HG03342 (cell line): ENCODE measurements at regions not wholly inside any gene's neighbourhood (a gene's known extent, or its start where the extent isn't known, plus 50 kb on each side); places are given as distances from the start of the nearest gene placed in this dataset.
"Not testable (repeated sequence)": the region's sequence is repeated elsewhere in the genome, so short reads cannot be mapped to it uniquely, and the experiment has no call there.

Source experiments
- ATAC-seq: cut with Tn5 transposase; IDR thresholded peaks from one replicate; pipeline ENCODE4 v1.9.1; 2021; ENCODE audit warnings: mild to moderate bottlenecking, moderate library complexity; ENCODE audit not compliant: unreplicated experiment

DNA sequence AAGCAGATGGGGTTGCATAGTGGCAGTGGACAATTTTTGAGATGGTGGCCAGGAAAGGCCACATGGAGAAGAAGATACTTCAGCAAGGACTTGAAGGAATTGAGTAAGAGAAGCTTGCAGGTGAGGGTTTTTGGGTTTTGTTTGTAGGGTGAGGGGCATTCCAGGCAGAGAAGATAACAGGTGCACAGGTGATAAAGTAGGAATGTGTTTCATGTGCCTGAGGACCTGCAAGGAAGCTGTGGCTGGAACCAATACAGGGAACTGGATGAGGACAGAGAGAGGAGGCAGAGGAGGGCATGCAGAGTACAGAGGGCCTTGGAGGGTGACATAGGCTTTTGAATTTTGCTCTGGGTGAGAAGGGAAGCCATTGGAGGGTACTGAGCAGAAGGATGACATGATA is 314.5 kb downstream of the KLF12 start:
- no peak for ATAC-seq

DNA sequence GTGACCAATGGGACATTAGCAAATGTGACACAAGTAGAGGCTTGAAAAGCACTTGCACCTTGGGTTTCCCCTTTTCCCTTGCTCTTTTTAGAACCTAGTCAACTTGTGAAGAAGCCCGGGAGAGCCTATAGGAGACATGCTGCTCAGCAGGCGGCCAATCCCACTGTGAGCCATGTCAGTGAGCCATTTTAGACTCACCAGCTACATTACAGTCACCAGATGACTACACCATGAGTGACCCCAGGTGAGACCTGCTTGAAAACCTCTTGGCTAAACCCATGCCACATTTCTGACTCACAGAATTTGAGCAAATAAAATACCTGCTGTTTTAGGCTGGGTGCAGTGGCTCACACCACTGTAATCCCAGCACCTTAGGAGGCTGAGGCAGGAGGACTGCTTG is 317.5 kb downstream of the KLF12 start:
- no peak for ATAC-seq

DNA sequence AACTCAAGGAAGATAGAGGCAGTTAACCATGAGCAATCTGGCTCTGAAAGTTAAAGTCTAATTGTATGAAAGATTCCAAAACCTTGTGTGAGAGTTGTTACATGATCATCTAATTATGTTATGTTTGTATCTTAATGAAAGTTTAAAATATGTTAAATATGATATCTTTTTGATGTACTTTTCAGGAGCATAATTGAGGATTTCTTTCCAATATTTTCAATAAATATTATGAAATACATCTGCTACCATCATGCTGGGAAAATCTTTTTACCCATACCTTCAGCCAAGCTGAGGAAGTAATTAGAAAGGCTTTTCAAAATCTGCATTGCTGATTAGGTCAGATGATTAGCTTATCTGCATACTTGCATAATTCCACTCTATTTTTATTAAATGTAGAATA is 318.4 kb downstream of the KLF12 start:
- ATAC-seq: no peak

DNA sequence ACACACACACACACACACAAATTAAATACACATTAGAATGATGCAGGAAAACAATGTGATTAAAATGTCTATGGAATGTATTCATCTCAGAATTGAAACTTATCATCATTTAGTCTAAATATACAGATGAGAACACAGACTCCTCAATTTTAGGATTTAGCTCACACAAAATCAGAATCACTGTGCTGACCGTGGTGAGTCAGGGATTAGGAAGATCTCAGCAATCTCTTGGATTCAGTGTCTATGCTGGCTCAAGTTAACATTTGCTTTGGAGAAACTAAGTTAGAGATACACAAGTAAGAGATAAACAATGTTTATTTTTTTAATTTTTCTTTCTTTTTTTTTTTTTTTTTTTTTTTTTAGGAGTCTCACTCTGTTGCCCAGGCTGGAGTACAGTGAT is 323.6 kb downstream of the KLF12 start:
- ATAC-seq: no peak

DNA sequence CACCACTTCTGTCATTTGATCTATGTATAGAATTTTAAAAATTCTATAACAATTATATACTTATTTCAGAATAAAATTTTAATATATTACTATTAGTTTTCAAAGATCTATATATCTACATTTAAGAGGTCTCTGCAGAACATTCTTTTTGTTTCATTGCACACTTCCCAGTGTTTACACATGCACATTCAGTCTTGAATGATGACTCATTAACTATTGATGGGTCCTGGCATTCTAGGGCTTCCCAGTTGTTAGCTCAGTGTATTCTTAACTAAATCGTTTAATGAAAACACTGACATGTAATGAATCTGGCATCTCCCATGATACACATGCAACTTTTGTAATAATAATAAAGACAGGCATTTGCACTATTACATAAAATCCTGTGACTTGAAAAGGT is 324.6 kb downstream of the KLF12 start:
- no peak for ATAC-seq

DNA sequence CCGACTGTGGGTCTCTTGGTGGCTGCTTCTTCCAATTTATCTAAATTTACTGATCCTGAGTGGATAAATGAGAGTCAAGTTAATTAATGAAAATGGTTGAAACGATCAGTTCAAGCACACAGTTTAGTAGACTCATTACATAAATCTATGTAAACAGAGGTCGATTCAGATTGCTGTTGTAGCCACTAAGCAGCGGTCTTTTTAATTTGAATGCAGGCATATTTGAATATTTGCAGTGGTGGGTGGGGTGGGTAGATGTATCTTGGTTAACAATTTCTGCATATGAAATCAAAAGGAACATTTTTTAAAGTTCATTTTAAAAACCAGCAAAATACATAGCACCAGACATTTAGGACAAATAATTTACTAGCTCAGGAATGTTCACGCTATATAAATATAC is 325.9 kb downstream of the KLF12 start:
- no peak for ATAC-seq

DNA sequence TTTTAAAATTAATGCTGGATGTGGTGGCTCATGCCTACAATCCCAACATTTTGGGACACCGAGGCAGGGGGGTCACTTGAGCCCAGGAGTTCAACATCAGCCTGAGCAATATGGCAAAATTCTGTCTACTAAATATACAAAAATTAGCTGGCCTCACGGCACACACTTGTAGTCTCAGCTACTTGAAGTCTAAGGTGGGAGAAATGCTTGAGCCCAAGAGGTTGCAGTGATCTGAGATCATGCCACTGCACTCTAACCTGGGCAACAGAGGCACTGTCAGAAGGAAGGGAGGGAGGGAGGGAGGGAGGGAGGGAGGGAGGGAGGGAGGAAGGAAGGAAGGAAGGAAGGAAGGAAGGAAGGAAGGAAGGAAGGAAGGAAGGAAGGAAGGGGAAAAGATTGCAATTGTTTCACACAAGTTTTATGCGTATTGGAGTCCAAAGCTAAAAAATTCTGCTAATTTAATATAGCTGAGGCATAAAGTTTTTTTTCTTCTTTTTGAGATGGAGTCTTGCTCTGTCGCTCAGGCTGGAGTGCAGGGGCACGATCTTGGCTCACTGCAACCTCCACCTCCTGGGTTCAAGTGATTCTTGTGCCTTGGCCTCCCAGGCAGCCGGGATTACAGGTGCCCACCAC is 328.8 kb downstream of the KLF12 start:
- not testable (repeated sequence) for ATAC-seq

DNA sequence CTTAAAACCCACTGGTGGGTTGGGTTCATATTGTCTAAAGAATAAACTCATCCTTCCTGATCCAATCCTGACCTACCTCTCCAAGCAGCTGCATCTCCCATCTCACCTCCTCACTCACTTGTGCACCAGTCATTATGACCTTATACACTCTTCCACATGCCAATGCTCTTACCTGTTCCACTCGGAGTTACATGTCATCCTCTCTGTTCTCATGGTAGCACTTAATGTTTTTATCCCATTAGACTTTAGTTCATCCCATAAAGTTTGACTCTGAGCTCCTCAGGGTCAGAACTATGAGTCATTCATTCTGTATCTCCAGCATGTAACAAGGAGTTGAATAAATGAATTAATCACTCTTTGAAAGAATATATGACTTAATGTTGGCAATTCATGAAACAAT is 330.2 kb downstream of the KLF12 start:
- no peak for ATAC-seq

DNA sequence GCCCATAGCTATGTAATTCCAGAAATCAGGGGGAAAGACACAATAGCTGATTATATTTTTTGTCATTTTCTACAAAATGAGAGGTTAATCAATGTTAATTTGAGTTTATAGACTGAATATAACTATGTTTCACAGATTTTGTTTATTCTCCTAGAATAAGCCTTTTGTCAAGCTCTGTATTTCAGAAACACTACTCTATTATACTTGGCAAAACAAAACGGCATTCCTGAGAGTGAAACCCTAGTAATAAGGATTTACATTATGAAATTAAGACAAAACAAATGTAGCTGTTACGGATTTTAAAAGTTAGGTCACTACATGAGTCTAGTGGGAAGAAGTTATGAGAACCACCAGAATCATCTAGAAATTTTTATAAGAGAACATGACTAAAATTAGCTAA is 334.2 kb downstream of the KLF12 start:
- no peak for ATAC-seq

DNA sequence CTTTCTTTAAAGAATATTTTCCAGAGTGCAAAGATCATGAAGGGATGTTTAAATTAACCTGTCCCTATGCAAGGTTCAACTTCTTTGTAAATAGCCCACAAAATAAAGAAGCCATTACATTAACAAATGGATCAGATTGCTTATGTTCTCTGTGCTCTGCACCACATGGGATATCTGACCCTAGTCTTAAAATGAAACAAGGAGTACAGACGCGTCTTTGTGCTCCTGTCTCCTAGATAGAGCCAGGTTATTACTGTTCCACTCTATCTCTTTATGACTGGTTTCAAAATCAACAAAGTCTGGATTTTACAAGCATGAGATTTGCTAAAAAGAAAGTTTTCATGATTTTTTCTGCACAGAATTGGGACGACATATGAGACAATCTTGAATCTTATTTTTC is 339.4 kb downstream of the KLF12 start:
- ATAC-seq: no peak

DNA sequence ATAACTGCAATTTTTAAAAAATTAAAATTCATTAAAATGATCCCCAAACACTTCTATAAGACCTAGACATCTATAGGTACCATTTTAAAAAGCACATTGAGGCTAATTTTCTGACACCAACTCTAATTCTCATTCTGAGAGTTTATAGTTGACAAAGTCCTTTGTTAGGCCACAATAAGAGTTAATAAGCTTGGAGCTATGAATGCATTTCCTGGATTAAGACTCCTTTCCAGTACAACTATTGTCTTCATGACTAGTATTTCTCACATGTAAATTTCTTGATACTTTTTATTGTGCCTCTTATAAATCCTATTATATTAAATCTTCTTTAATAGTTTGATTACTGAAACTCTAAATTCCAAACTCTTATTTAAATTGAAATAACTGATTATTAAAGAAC is 340.8 kb downstream of the KLF12 start:
- no peak for ATAC-seq

DNA sequence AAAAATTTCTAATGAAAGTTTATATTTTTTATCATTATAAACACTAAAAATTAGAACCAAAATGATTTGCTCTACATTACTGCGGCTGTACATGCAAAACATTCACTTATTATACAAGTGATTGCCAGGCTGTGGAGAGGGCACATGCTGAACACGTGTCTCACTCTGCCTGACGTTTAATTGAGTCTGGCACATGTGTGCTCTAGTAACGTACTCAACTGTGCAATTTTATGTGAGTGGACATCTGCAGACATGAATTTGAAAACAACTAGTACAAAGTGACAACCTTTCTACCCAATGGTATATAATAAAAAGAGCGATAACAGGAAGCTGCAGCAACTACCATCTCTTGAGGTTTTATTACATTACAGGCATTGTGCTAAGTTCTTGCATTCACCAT is 341.4 kb downstream of the KLF12 start:
- no peak for ATAC-seq

DNA sequence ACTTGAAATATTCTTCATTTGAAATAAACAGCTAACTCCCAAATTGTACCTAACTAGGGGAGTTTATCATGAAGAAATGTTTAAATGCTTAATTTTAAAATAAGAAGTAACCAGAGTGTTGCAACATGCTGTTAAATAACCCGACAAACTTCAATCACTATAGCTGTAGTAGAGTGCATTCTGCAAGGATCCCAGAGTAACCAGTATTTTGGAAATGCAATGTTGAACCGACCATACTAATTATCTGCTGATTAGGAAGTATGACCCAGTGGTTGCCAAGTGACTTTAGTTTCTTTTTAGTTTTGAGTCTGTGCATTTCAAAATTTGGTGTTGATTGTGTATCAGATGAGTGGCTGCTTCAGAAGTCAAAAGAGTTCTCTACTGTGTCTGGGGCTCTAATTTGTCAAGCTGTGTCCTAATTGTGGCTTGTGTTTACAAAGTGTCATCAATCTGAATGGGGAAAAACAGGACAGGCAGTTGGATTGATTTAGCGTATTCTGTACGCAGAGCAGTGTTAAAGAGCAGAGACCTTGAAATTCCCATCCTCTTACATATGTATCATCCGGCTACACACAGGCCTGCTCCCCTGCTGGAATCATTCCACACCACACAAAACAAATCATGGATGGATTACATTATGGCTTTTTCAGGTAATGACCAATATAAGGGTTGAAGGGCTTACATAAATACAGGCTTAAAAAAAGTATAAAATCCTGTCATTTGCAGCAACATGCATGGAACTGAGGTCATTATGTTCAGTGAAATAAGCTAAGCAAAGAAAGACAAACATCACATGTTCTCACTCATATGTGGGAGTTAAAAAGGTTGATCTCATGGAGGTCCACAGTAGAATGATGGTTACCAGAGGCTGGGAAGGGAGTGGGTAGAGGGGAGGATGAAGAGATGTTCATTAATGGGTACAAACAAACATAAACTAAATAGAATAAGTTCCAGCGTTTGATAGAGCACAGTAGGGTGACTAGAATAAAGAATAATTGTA is 351.5 kb downstream of the KLF12 start:
- ATAC-seq: no peak

DNA sequence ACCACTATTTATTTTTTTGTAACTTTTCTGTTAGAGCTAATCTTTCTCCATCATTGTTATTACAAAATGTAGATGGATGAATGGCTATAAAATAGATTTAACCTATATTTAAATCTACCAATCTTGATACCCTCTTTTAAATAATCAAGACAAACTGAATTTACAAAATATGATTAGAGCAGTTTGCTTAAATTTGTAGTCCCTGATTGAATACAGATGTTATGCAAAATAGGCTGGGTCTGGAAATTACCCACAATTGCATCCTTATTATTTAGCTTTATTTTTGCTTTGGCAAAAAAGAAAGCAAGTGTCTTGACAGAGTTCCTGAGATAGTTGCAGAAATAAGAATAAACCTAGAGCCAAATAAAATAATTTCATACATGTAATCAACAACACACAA is 352.8 kb downstream of the KLF12 start:
- ATAC-seq: no peak

DNA sequence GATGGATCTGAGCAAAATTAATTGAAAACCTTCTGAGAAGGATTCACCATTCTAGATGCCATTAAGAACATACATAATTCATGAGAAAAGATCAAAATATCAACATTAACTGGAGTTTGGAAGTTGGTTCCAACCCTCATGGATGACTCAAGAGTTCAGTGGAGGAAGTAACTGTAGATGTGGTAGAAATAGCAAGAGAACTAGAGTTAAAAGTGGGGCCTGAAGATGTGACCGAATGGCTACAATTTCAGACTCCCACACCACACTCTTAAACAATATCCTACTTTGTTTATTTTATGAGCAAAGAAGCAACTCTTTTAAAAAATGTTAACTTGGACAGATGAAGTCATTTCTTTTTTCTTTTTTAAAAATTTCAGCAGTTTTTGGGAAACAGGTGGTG is 354.3 kb downstream of the KLF12 start:
- ATAC-seq: no peak

DNA sequence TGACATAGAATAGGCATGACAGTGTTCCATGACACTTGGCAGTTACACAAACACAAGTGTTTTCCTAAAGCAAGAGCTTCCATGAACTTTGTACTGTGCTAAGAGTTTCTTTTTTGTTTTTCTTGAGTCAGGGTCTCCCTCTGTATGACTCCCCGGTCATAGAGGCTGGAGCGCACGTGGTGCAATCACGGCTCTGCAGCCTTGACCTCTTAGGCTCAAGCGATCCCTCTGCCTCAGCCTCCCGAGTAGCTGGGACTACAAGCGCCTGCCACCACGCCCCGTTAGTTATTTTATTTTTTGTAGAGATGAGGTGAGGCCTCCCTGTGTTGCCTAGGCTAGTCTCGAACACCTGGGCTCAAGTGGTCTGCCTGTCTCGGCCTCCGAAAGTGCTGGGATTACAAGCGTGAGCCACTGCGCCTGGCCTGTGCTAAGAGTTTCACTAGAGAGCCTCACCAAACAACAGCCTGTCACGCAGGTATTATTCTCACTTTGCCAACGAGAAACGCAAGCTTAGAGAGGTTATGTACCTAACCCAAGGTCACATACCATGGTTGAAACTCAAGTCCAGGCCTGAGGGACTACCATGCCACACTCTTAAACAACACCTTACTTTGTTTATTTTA is 355.9 kb downstream of the KLF12 start:
- ATAC-seq: no peak

DNA sequence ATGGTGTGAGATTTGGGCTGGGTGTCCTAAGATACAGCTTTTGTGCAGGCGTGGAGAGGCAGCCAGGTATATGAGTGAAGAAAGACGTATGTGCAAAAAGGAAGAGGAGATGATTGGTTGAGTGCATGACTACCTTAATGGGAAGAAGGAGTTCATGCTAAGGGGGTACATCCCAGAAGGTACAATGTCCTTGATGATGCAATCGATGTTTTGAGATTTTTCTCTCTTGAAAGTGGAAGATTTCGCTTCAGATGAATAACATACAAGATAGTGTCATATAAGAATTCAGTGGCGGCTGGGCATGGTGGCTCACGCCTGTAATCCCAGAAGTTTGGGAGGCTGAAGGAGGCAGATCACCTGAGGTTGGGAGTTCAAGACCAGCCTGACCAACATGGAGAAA is 357.1 kb downstream of the KLF12 start:
- no peak for ATAC-seq

DNA sequence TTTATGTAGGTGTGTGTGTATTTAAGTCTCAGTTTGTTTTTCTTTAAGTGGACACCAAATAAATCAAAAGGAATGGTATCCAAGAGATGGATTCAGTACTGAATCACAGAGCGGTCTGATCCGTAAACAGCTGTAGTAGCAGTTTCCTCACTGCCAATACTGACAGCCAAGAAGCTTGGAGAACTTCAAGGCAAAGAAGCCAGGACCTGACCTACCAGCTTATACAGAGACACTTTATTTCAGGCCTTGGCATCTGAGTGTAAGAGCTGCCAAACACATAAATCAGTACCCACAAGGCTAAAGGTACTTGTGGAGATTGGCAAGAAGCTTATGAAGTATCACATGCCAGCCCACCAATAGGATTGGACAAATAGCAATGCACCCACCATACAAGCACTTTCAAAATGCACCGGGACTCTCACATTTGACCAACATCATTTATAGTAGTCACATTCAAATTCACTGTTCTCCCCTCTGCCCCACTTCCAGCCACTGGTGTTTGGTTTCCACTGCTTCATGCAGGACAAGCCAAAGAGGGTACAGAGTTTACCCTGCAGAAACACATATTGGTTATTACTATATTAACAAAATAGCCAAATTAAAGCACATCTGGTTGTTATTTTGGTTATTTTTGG is 357.9 kb downstream of the KLF12 start:
- ATAC-seq: no peak

DNA sequence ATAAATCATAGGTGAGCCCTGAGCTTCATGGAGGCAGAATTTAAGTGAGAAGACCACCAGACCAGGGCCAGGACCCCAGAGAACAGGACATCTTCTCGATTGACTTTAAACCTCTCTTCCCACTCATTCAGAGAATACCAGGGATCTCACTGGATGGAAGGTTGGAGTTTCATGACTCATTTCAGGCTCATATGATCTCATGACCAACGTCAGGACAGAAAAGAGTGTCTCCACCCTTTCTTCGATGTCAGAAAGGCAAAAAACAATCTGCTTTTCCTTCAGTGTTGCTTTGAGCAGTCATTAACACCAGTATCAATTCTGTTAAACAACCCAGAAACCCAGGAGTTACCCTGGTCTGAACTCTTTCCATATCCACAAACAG is 361.0 kb downstream of the KLF12 start:
- no peak for ATAC-seq

DNA sequence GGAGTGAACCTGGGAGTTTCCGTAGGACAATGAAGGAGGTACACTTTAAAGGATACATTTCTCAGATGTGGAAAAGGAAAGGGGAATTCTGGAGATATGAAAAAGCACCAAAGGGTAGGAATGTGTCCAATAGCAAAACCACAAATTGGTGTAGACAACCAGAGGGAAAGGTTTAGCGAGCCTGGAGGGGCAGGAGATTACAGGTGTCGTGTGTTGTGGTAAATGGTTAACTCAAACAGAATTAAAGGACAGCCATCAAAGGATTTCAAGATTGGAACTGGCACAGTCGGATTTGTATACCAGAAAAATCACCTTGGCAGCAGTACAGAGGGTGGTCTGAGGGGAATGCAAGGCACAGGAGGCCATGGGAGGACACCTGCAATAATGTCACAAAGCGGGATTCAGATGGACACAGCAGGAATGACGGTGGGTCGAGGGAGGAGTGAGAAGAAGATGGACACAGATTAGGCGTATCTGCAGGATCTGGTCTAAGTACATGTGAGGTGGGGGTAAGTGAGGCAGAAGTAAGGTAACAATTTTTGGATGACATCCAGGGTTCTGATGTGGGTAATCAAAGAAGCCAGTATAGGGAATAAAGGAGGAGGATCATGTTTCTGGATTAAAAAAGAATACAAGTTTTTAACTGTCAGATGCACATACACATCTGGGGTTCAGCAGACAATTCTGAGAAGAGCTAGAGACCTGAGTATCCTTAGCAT is 361.6 kb downstream of the KLF12 start:
- ATAC-seq: no peak
